WTC11 (cell line): ENCODE measurements at regions not wholly inside any gene's neighbourhood (a gene's known extent, or its start where the extent isn't known, plus 50 kb on each side); places are given as distances from the start of the nearest gene placed in this dataset.

Experiments used
- E2F5 ChIP-seq: sonication (generic); formaldehyde crosslinking; IDR thresholded peaks from 2 replicates; pipeline ENCODE4 v1.8.1; 2022; ENCODE audit warnings: mild to moderate bottlenecking, moderate library complexity, missing genetic modification reagents
- USF1 ChIP-seq: sonication (generic); formaldehyde crosslinking; IDR thresholded peaks from 2 replicates; pipeline ENCODE4 v1.8.0; 2022; ENCODE audit warnings: mild to moderate bottlenecking, missing genetic modification reagents

DNA sequence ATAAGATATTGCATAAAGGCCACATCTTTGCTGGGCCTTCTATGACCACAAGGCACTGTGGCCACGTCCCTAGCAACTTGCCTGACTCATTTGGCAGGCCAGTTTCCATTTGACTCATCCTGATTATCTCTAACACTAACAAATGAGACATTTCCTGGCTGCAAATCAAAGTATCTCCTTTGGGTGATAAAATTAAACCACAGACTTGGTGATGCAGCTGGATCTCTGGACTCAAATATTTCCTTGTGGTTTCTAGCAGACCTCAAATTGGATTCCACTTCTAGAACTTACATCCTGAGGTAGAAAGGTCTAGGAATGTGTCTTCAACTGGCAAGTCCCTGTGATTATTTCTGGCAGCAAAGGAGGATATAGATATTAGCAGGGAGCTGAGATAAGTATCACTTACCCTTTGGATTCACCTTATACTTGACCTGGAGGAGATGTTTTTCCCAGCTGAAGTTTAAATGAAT is 167.9 kb upstream of the NXPH2 start:
- TF ChIP-seq USF1 (no peak), E2F5 (CRISPR knock-in tag) (no peak)
